CMK (cell line): ENCODE measurements at regions not wholly inside any gene's neighbourhood (a gene's known extent, or its start where the extent isn't known, plus 50 kb on each side); places are given as distances from the start of the nearest gene placed in this dataset.
A peak's percentile ranks its signal among the peaks of the same experiment; 100 is the strongest.
"Not testable (repeated sequence)": the region's sequence is repeated elsewhere in the genome, so short reads cannot be mapped to it uniquely, and the experiment has no call there.

Source experiments
- DNase-seq: peaks from one replicate; pipeline ENCODE4 v3.0.0-alpha.2; 2010; ENCODE audit warnings: low read depth

DNA sequence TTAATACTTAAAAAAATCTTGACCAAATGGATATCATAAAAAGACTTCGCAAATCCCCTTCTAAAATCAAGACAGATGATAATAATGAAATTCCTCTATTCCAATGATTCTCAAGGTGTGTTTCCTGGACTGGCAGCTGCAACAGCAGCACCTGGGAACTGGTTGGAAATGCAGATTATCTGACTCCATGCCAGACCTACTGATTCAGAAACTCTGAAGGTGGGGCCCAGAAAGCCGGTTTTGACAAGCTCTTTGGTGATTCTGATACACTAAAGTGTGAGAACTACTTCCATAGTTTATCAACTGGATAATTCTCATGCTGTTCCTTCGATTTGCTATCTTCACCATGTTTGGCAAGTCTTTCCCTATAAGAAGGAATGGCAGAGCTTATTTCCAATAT is 252.1 kb downstream of the COL12A1 start:
- no peak for DNase-seq

DNA sequence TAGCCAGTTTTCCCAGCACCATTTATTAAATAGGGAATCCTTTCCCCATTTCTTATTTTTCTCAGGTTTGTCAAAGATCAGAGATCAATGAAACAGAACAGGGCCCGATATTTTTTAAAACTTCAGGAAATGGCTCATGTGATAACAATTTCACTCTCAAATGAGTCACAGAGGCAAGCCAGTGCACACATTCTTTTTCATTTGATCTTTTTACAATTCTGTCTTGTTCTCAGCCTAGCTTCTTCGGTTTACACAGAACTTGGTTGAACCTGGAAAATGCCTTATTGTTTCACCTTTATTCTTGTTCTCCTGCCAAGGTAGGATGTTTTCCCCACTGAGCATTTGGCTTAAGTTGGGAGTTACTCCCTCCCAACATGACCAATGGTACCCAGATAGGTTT is 258.9 kb downstream of the COL12A1 start:
- no peak for DNase-seq

GRCh38 chr6:74942130-74942529 is 263.7 kb downstream of the COL12A1 start:
- no peak for DNase-seq

DNA sequence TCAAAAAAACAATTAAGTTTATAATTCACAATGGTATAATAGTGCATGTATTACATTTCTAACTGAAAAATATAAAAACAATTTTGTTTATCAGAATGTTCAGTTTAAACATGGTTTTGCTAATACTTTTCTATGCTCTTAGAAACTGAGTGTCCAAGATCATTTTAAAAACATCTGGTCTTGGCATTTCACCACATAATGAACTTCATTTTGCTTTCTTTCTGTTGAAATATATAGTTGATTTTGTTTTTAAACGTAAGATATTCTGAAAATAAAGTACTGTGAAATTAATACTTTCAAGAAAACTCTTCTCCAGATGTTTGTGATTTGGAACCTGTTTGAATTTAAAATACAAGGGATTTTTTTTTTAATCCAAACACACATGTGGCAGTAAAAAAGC is 264.4 kb downstream of the COL12A1 start:
- DNase-seq = no peak

GRCh38 chr6:74939721-74940620 is 265.9 kb downstream of the COL12A1 start:
- DNase-seq = no peak

- no peak for DNase-seq
These were observed 266.6 kb downstream of the COL12A1 start for GRCh38 chr6:74939151-74939708.

DNA sequence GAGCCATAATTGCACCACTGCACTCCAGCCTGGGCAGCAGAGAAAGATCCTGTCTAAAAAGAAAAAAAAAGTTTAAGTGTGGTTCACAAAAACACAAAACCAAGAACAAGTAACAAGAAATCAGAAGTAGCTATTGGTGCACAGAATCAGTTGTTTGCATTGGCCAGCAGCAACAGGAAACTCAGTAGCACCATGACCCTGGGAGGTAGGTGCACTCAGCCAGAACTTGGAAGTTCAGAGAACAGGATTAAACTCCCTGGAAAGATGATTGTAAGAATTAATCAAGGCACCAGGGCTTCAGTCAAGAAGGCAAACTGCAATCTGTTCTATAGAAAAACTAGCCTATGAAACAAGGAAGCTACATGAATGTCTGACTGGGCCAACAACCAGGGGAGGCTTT is 267.9 kb downstream of the COL12A1 start:
- DNase-seq = no peak

DNA sequence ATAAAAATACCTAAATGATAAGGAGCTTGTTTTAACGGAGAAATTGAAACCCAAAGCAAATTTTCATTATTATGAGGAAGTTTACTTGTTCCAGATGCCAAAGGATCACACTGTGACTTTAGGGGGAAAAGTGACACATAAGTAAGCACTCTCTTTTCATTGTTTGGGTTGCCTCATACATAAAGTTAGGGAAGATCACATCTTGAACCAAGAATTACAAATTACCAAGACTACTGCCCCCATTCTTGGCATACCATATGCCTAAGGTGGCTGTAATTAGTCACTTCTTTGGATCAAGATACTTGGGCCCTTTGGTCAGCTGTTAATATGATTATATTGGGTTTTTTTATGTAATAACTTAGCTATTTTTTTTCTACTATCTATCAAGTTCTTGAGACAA is 269.0 kb downstream of the COL12A1 start:
- DNase-seq = no peak

- DNase-seq = no peak
These were observed 273.5 kb downstream of the COL12A1 start for GRCh38 chr6:74932232-74932888.

DNA sequence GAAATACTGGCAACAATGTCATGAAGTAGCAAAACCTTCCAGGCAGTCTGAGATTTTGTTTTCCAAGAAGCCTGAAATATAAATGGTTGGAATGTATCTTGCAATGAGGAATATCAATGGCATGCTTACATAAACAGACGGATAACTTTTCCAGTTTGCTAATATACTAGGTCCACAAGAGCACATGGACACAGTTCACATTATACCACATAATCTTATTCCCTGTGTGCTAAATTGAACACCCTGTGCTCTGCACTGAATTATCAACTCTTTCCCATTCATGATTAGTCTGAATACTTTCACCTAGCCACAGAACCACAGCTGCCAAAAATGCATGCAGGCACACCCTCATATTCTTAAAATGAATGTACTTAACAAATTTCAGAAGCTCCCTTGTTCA is 274.3 kb downstream of the COL12A1 start:
- DNase-seq = no peak

DNA sequence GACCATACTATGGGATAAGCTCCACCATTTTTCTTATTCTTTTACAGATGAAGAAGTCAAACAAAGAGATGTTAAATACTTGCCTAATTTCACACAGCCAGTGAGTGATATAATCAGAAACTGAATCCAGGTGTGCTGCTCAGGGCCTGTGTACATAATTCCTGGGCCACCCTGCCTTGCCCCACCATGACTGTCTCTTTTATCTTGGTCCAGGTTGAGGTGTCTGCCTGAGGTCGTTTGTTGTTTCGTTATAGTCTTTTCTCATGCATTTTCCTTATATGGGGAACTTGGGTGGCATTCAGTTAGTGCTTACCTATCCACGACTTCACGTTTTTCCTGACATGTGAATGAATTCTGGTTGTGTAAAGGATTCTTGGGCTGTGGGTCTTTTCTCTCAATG is 277.6 kb downstream of the COL12A1 start:
- DNase-seq = no peak

DNA sequence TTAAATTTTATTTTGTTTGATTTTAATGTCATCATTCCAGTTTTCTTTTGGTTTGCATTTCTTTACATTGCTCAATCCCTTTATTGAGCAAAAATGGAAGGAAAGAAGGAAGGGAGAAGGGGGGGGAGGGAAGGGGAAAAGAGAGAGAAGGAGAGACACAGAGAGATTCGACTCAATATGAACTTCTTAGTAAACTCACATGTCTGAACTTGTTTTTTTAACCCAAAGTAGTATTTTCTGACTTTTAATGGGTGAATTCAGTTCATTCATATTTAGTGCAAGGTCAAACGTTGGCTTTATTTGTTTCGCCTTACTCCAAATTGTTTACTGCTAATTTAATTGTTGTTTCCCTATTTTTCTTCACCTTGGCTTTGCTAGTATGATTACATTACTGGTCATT is 278.6 kb downstream of the COL12A1 start:
- no peak for DNase-seq

GRCh38 chr6:74925683-74926082 is 280.2 kb downstream of the COL12A1 start:
- DNase-seq = peak; percentile 68

DNA sequence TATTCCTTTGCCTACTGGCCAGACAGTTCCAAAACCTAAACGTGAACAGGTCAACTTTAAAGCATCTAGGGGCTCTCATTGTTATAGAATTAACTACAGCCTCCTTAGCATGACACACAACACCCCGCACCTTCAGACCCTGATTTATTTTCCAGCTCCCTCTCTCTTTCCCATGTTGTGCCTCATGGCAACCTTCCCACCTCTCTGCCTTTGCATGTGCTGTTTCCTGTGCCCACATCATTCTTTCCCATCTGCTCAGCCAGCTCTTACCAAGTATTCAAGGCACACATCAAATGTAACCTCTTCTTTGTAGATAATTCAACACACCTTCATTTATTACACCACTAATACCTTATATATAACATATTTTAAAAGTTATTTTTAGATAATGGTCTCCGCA is 291.0 kb downstream of the COL12A1 start:
- no peak for DNase-seq

DNA sequence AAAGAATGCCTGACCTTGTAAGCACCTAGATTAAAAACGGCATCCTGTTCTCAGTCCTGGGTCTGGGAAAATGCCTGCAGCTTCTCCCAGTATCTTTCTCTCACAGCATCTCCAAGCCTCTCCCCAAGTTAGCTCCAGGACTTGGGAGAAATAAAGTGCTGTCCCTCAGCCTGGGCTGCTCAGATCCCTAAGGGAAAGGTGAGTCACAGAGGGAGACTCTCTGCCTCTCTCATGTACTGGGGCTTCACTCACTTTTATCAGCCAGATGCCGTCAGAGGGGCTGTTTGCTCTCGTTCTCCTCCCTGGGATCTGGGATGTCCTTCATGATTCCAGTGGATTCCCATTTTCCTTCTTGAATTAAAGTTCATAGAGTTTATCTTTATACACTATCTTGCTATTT is 293.6 kb downstream of the COL12A1 start:
- DNase-seq = no peak

DNA sequence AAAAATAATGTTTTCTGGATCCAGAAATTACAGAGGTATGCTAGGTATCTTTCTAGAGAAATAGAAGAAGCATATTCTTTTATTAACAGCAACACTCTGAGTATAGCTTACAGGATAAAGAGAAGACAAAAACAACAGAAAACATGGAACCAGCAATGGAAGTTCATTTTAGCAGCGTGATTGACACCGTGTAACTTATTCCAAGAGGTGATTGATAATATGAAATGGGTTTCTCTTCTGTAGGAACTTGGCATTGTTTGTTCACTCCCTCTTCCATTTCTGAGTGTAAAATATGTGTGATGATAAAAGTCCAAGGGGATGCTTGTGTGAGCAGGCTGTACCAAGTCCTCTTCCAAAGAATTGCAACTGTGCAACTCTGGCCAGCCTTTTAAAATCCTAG is 303.0 kb downstream of the COL12A1 start:
- DNase-seq = no peak

GRCh38 chr6:74902089-74902488 is 303.8 kb downstream of the COL12A1 start:
- DNase-seq = no peak

DNA sequence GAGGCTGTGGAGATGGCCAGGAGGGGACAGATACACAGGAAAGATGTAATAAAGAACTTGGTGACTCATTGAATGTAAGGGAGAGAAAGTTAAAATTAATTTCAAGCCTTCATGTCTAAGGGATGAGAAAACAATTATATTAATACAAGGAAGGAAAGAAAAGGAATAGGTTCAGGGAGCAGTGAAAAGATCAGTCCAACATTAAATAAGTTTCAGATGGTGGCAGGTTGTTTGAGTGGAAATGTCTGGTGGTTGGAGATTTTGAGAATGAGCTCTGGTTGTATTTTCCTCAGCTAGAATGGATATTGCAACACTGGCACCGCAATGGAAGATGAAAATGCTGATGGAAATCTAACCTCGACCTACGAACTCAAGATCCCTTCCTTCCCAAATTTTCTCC is 304.3 kb downstream of the COL12A1 start:
- no peak for DNase-seq

GRCh38 chr6:74899416-74899815 is 306.4 kb downstream of the COL12A1 start:
- DNase-seq = no peak

DNA sequence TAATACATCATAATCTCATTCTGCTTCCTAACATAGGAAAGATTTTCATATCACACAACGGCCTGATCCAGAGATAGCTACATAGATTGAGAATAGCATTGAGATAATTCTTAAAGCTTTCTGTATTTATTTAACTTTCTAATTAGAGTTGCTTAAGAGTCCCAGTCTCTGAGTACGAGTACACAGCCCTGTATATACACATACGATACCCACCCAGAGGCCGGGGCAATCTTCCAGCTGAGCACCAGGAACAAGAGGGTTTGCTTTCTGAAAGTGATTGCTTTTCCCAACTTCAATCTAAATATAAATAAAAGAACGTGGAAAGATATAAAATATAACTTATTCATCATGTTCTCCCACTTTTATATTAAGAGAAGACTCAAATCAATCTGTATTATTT is 313.8 kb downstream of the COL12A1 start:
- no peak for DNase-seq

GRCh38 chr6:74891349-74891831 is 314.5 kb downstream of the COL12A1 start:
- no peak for DNase-seq

- no peak for DNase-seq
These were observed 316.2 kb downstream of the COL12A1 start for GRCh38 chr6:74889635-74890034.

- not testable (repeated sequence) for DNase-seq
These were observed 317.1 kb downstream of the COL12A1 start for GRCh38 chr6:74888741-74889140.
